Stimulated activated CD4-positive, alpha-beta T cell treated with anti-CD3 and anti-CD28 coated beads, Interleukin-4, amount 100 ng/mL, for 24 hours (primary cell): ENCODE measurements at regions not wholly inside any gene's neighbourhood (a gene's known extent, or its start where the extent isn't known, plus 50 kb on each side); places are given as distances from the start of the nearest gene placed in this dataset.

ENCODE experiments used
- DNase-seq: peaks from one replicate; pipeline ENCODE4 v3.0.0-alpha.2; 2020

DNA sequence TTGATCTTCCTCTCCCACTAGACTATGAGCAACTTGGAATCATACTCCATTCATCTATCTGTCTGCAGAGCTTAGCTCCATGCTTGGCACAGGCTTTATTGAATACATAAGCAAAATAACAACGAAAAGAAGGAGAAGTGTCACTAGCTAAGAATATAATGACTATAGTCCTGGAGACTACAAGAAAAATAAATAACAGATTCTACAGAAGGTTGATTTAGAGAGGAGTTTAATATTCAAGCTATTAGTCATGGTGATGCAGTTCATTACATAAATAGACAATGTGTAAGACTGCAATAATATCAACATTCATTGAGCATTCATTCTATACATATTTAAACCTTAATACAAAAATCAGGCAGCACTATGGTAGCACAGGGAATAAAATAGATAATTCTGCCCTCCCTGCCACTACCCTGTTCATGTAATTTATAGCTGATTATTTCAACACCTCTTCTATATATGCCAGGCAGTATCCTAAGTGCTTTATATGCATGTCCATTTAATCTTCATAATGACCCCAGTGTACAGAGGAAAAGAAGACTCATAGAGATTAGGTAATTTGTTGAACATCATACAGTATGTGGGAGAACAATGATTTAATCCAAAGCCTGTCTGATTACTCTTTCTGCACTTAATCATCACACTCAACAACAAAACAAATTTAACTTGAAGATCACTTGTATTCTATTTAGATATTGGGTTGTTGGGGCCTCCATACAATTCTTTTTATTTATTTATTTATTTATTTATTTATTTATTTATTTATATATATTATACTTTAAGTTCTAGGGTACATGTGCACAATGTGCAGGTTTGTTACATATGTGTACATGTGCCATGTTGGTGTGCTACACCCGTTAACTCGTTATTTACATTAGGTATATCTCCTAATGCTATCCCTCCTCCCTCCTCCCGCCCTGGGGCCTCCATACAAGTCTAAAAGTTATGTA, 165.3 kb downstream of the RNF152 start:
- no peak for DNase-seq

DNA sequence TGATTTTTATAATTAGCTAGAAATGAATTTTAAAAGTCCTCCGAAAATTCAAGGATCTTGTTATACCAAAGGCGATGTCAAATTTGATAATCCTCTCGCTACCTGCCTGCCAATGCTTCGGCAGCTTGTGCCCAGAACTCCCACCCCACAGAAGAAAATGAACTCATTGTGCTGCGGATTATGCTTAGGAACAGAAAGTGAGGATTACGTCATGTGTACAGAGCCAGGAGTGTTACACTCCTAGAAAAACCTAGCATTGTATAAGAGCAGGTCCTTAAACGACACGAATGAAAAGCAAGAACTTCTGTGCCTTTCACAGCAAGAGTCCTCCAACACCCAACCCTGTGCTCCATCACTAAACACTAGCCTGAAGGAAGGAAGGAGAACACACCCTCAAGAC, 168.3 kb downstream of the RNF152 start:
- no peak for DNase-seq

DNA sequence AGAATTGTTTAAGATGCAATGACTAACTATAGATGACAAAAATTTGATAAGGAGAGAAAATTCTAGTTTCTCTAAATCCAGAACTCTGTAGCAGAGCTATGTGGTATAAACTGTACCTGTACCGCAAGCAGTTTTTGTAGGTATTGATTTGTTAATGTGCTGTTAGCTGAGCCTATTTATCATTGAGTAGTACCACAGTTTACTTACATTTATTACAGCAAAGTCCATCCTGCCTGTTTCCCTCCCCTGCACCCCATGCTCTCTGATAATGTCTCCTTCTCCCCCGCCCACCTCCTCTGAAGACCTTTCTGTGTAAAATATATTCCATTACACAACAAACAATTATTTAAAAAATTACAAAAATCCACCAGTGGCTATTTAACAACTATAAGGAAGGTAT, 170.6 kb downstream of the RNF152 start:
- no peak for DNase-seq

DNA sequence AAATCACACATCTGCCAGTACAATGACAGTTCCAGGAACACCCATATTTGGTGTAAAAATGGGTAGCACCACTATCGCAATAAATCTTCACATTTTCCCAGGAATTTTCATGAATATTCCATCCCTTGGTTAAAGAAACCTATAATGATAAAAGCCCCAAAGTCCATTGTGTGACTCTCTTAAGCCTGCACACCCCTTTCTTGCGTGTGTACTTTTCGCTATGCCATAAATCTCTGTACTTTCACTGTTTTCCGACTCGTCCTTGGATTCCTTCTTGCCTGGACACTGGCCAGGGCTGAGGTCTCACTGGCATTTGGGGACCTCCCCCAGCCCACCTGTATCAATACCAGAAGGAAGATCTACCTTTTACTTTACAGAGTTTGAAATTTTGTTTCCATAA, 172.3 kb downstream of the RNF152 start:
- no peak for DNase-seq

DNA sequence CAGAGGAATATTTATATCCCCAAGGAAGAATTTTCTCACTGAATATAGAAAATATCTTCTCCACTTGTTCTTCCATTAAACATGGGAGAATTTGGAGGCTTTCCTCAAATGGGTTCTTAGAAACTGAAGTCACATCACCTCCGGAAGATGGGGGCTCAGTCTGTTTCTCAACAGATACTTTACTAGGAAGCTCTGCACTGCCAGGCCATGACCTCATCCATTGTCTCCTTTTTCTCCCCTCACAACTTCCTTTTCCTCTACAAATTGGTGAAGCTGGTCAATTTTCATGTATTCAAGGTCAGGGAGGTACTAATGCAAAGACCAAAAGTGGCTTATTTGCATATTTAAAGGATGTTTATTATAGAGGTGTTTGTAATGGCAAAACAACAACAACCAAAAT, 173.1 kb downstream of the RNF152 start:
- no peak for DNase-seq

DNA sequence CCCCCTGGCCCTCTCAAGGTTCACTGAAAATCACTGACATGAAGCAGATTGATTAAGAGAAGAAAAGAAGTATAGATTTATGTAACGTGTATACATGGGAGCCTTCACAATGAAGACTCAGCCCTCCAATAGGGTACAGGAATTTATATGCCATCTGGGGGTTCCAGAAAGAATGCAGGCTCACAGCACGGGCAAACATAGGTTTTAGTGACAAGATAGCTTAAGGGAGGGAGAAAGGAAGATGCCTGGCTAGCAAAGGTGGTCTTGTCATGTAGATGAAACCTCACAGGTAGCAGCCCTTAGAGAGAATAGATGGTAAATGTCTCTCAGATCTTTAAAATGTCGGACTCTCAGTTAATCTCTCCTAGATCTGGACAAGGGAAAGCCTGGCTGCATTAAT, 173.9 kb downstream of the RNF152 start:
- no peak for DNase-seq

DNA sequence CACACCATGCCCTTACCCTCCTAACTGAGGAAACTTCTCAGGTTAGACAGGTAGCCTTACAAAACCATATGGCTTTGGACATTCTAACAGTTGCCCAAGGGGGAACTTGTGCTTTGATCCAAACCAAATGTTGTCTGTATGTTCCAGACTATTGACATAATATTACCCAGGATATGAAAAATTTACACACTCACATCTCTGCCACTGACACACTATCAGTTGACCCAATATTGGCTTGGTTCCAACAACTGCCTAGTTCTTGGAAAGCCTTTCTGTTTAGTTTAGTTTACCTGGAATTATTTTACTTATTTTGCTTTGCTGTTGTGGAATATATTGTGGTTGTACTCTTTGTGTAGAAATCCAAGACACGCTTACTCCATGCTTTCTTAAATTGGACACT, 178.4 kb downstream of the RNF152 start:
- DNase-seq, result no peak

DNA sequence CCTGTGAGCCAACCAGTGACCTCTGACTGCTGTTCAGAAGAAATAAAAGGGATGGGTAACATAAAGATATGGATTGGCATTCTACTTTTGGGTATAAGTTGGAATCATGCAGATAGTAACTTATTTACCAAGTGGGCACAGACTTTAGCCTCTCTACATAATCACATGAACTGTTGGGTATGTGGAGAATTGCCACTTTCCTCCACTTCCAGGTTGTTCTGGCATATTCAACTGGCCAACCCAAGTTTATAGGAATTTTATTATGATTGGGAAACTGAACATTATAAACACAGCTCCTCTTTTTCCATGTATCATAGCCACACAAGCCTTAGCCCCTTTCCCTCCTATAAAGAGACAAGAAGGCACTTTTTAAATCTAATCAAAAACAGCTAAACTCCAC, 179.3 kb downstream of the RNF152 start:
- DNase-seq, result no peak

DNA sequence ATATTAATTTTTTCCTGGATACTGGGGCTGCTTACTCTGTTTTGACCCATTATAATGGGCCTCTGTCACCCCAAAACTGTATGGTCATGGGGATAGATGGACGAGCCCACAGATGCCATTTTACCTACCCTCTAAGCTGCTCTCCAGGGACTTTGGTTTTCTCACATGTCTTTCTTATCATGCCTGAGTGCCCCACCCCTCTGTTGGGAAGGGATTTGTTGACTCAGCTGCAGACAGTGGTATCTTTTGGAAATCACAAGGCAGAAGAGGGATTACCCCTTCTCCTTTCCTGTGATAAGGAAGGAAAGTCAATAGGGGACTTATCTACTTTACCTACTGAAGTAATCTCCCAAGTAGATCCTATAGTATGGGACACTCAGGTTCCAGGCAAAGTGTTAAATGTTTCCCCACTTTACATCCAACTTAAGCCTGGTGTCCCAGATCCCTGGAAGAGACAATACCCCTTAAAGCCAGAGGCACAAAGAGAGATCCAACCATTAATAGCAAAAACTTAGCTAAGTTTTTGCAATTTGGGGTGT, 182.7 kb downstream of the RNF152 start:
- no peak for DNase-seq

DNA sequence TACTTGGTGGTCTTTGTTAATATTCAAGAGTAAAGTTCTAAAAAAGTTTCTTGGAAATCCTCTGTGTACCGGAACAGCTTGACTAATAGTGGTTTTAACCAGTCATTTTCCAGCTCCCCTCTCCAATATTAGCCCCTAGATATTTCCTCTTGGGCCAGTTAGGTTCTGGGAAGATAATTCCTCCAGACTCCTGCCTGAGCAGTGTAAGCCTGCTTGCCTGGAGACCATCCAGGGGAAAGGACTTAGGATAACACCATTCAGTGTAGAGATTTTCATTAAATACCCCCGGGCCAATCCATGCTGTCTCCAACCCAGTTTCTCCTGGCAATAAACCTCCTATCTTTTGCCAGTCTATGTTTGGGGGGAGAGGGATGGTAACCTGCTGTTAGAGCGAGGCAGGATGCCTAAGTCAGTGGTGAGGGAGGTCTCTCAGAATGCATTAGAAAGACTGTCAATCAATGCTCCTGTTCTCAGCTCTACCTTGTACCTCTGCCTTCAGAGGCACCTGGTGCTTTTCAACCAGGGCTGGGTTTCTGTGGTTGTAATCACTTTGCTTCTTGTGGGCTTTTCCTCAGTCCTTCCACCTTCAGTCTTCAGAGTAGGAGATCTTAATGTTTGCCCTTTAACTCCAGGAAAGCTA, 186.4 kb downstream of the RNF152 start:
- no peak for DNase-seq

DNA sequence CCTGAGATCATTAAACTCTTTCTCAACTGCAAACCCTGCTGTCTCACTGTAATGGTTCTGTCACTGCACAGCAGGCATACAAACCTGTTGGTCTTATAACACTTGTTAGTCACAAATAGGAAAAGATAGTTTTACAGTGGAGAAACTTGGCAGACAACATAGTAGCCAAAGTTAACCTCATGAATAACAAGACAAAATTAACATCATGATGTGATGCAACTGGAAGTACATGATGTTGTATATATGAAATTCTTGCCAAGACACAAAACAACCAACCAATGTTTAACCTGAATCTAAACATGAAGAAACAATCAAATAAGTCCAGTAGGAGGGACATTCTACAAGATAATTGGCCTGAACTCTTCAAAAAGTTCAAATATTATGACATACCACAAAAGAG, 189.3 kb downstream of the RNF152 start:
- DNase-seq, result no peak

DNA sequence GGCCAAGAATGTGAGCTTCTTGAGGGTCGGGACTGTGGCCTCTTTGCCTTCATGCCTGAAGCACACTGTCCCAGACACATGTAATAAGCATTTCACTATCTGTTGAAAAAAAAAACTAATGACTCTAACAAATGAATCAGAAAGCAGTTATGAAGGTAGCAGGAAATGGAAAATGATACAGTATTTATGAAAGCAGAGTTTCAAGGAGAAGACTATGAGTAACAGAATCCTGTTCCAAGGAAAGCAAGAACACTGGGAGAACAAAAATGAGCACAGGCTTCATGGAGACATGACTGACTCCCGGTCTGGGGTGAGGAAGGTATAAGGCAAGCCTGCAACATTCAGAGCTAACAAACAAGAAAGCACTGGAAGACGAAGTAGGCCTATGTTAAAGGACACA, 190.8 kb downstream of the RNF152 start:
- no peak for DNase-seq

DNA sequence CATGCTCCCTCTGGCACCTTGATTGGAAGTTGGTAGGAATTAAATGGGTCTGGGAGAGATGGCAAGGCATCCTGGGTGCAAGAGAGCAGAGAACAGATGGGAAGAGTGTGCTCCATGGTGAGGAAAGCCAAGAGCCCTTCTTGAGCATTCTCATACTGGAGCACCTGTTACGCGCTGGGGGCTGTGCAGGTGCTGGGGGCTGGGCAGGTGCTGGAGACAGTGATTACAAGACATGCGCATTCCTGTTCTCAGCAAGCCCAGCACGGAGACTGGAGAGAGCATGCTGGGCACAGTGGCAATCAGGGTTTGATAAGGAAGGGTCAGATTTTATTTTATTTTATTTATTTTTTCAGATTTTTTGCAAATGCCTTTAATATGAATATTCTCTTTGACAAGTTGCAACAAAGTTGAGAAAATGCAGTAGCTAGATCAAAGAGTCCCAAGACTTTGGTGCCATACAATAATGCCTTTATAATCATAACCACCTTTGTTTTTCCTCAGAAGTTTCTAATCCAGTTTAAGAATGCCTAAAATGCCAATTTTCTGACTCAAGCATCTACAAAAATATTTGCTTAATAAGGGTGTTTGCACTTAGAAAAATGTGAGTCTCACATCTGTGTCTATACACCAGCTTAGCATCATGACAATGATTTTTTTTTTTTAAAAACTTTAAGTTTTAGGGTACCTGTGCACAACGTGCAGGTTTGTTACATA, 193.3 kb downstream of the RNF152 start:
- no peak for DNase-seq

DNA sequence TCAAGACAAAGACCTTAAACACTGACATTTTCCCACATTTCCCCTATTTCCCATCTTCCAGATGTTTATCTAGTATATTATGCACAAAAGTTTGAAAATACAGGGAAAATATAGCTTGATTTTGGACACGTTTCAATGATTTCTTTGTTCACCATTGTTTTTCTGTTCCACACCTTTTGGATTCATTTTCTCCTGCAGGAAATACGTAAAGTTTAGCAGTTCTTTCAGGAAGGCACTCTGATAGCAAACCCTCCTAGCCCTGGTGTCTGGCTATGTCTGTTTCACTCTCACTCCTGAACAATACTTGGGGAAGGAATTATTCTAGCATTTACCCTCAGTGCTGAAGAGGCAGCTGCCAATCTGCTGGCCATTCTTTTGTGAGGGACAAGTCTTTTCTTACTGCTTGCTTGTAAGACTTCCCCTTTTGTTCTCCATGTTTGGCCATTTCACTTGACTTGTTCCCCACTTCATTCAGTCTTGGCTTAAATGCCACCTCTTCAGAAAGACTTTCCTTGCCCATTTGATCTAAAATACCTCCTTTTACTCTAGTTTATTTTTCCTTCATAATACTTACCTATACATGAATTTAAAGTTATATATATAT, 195.4 kb downstream of the RNF152 start:
- no peak for DNase-seq

DNA sequence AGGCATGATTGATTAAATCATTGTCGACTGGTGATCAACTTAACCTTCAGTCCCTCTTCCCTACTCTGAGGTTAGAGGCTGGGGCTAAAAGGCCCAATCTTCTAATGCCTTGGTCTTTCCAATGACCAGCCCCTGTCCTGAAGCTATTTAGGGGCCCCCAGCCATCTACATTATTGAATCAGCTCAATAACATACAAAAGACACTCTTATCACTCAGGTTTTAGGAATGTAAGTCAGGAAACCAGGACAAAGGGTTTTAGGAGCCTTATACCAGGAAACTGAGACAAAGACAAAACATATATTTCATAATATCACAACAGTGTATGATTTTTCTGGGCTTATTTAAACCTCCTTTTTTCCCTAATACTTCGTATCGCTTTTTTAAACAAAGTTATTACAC, 198.6 kb downstream of the RNF152 start:
- no peak for DNase-seq

DNA sequence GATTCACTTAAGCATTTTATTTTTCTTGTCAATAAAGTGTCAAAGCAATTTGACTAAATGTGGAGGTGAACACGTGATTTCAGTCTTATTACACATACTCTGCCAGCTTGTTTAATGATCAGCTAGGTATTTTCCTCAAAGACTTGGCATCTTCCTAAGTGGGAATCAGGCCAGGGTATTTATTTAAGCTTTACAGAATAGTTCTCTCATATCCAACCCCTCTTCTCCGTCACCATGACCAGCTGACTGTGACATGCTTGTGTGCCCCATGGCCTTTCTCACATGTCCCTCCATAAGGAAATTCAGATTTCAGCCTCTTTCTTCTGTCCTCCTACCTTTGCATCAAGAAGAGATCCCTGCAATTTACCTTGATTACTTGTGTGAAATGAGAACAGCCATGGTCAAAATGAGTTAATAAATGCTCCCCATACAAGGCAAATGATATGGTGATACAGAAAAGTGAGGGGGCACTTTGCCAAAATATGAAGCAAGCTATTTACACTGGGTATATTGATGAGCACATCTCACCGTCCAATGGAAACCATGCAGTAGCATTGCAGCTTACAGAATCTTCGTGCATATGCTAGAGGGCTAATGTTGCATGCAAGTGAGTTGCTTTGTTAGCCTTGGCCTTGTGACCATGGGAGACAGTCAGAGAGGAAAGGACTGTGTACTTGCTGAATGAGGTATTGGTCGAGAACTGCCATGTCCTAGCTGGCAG, 202.2 kb downstream of the RNF152 start:
- no peak for DNase-seq

DNA sequence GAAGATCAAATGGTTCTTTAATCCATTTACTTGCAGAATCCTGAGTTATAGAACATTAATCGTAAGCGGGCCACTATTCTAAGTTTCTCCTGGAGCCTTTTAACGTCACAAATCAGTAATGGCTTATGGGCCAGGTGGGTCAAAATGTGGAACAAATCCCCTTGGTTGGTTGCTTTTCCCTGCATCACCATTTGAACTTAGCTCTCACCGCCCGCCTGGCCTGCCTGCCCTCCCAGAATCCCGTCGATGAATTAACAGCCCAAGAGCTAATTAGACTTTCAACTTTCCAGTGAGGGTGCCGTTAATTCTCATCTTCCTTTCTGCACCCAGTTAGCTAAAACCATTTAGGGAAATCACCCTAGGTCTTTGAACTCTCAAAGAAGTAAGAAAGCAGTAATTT, 205.5 kb downstream of the RNF152 start:
- DNase-seq, result no peak

DNA sequence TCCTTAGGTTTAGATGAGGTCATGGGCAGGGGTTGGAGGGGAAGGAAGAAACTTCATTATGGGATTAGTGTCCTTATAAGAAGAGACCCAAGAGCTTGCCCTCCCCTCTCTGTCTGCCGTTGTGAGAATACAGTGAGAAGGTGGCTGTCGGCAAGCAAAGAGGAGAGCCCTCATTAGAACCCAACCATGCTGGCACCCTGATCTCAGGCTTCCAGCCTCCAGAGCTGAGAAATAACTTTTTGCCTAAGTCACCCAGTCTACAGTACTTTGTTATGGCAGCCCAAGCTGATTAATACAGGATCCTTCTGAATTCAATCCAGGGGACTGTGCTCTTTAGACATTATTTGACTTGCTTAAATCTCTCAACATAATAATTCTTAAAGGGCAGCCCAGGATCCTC, 209.0 kb downstream of the RNF152 start:
- no peak for DNase-seq

DNA sequence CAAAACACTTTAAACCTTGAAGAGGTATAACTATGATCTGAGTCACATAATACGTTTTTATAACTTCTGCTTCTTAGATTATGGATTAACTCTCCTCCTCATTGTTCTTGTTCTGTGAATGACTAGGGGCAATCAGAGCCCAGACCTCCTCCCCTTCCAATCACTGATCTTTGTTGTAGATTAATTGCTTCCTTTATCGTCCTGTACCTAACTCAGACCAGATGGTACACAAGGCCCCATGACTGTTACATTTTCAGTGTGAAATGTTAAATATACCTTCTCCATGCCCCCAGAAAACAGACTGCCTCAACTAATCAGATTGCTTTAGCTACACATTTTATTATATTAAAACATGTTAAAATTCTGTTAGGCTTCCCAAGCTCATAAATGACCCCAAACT, 211.7 kb downstream of the RNF152 start:
- no peak for DNase-seq

DNA sequence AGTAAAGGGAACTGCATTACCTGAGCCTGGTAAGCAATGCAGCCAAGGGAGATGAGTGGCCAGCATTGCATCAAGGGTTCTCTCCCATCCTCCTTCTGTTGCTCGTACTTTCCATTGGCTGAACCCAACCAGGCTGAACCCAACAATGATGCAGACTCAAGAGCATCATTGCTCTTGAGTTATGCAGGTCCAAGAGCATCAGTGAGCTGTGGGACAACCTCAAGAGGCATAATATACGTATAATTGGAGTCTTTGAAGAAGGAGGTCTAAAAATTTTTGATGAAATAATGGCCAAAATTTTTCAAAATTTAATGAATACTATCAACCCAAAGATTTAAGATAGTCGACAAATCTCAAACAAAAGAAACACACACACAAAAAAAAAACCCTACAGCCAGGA, 213.0 kb downstream of the RNF152 start:
- no peak for DNase-seq

DNA sequence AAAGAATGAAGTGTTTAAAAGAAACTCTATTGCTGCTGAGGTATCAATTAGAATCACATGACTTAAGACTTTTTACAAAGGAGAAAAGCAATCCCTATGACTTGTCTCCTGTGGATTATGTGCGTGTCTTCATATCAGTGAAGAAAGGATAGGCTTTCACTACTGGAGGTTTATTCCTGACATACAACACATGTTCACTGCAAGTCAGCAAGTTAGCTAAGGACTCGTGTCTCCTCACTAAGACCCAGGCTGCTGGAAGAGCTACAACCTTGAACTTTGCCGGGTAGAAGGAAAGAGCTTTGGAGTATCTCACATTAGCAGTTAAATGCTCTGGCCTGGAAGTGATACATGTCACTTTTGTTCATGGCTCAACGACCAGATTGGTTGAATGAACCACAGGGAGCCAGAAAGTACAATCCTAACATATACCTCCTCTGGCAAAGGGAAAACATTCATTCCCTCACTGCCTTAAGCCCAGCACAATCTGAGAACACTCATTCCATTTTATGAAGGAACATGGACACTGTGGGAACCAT, 215.3 kb downstream of the RNF152 start:
- no peak for DNase-seq

DNA sequence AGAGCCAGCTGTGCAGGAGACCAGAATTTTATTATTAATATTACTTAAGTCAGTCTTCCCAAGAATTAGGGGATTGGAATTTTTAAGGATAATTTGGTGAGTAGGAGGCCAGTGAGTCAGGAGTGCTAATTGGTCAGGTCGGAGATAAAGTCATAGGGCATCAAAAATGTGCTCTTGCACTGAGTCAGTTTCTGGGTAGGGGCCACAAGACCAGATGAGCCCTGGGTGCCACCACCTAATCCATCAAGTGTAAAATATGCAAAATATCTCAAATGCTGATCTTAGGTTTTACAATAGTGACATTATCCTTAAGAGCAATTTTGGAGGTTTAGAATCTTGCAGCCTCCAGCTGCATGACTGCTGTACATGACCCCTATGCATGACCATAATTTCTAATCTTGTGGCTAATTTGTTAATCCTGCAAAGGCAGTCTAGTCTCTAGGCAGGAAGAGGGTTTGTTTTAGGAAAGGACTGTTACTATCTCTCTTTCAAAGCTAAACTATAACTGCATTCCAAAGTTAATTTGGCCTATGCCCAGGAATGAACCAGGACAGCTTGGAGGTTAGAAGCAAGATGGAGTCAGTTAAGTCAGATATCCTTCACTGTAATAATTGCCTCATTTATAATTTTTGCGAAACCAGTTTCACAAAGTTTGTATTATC, 215.9 kb downstream of the RNF152 start:
- DNase-seq, result no peak
